GM12864 (cell line): ENCODE measurements at regions not wholly inside any gene's neighbourhood (a gene's known extent, or its start where the extent isn't known, plus 50 kb on each side); places are given as distances from the start of the nearest gene placed in this dataset.

Experiments used
- DNase-seq: peaks from one replicate; pipeline ENCODE4 v3.0.0-alpha.2; 2011; ENCODE audit warnings: low read depth
- H3K4me3 ChIP-seq: 2 replicates; pipeline ENCODE4 v1.5.1; 2011; ENCODE audit warnings: mild to moderate bottlenecking, low read depth, low read length, control low read depth
- TF ChIP-seq, protein P1 (sequence below): IDR thresholded peaks from 2 replicates; pipeline ENCODE4 v1.5.1; 2011; ENCODE audit warnings: low read depth, mild to moderate bottlenecking, moderate library complexity, low read length, control low read depth, inconsistent platforms; ENCODE audit errors: missing control alignments

DNA sequence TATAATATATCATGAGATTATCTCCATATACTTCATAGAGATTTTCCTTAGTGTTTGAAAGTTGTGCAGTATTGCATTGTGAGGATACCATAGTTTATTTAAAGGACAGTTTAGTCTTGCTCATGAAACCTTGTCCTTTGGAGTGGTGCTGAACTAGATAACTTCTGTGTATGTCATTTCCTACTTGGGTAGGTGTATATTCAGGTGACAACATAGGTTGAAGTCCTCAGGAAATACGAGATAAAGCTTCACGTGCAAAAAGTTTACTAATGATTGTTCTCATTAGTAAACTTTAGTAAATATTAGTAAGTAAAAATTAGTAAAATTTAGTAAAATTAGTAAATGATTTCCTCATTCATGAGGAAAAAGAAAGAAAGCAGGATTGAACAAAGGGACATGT is 521.3 kb upstream of the LRRC4C start:
- no peak for DNase-seq

GRCh38 chr11:41982276-41982675 is 522.8 kb upstream of the LRRC4C start:
- no peak overlapping the region for H3K4me3 ChIP-seq
- DNase-seq: no peak
- TF ChIP-seq, protein P1, sequence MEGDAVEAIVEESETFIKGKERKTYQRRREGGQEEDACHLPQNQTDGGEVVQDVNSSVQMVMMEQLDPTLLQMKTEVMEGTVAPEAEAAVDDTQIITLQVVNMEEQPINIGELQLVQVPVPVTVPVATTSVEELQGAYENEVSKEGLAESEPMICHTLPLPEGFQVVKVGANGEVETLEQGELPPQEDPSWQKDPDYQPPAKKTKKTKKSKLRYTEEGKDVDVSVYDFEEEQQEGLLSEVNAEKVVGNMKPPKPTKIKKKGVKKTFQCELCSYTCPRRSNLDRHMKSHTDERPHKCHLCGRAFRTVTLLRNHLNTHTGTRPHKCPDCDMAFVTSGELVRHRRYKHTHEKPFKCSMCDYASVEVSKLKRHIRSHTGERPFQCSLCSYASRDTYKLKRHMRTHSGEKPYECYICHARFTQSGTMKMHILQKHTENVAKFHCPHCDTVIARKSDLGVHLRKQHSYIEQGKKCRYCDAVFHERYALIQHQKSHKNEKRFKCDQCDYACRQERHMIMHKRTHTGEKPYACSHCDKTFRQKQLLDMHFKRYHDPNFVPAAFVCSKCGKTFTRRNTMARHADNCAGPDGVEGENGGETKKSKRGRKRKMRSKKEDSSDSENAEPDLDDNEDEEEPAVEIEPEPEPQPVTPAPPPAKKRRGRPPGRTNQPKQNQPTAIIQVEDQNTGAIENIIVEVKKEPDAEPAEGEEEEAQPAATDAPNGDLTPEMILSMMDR: no peak

More for the DNA sequence above, 521.3 kb upstream of the LRRC4C start:
- TF ChIP-seq, protein P1: no peak
- H3K4me3 ChIP-seq: no peak overlapping the region

DNA sequence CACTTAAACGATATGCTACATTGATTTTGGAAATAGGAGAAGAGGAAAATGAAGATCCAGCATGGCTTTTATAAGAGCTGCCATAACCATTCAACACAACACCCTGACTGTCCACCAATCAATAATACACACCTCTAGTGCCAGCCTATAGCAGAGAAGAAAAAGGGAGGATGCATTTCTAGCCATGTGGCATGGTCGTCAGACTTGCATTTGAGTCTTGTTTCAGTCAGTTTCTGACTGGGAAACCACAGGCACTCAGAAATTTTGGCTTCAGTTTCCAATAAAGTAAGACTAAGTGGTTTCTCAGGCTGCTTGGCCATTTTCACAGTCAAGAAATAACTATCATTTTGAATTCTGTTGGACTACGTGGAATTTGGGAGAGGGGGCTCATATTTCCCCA is 523.5 kb upstream of the LRRC4C start:
- TF ChIP-seq, protein P1: no peak
- DNase-seq: no peak

GRCh38 chr11:41983475-41983874 is 524.0 kb upstream of the LRRC4C start:
- TF ChIP-seq, protein P1: no peak
- no peak for DNase-seq
- H3K4me3 ChIP-seq: no peak overlapping the region

More for the DNA sequence above, 523.5 kb upstream of the LRRC4C start:
- H3K4me3 ChIP-seq: no peak overlapping the region

DNA sequence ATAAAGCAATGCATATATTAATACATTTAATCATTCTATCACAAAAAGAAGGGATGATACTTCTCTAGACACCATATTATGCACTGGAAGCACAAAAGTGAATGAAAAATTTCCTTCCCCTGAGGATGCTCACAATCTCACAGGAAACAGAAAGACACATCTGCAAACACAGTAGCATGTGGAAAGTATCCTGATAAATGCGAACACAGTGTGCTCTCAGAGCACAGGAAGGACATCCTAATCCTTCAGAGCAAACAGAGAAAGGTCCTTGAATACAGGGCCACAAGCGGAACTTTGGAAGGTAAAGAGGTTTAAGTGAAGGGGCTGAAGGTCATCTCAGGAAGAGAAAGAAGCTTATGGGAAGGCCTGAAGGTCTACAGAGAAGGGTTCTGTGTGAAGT is 524.6 kb upstream of the LRRC4C start:
- H3K4me3 ChIP-seq: no peak overlapping the region
- TF ChIP-seq, protein P1: no peak
- DNase-seq: no peak

- TF ChIP-seq, protein P1: no peak
- no peak for DNase-seq
Observed at GRCh38 chr11:41985799-41986198, 526.3 kb upstream of the LRRC4C start.

GRCh38 chr11:41988951-41989572 is 529.6 kb upstream of the LRRC4C start:
- TF ChIP-seq, protein P1: no peak
- no peak overlapping the region for H3K4me3 ChIP-seq
- DNase-seq: no peak

More at GRCh38 chr11:41985799-41986198, 526.3 kb upstream of the LRRC4C start:
- no peak overlapping the region for H3K4me3 ChIP-seq
